WI38 (cell line): ENCODE measurements at regions not wholly inside any gene's neighbourhood (a gene's known extent, or its start where the extent isn't known, plus 50 kb on each side); places are given as distances from the start of the nearest gene placed in this dataset.
"Not testable (repeated sequence)": the region's sequence is repeated elsewhere in the genome, so short reads cannot be mapped to it uniquely, and the experiment has no call there.

Source experiments
- H3K4me3 ChIP-seq: 2 replicates; pipeline ENCODE4 v1.5.1; 2011; ENCODE audit warnings: low read depth, mild to moderate bottlenecking, control low read depth, low read length
- TF ChIP-seq, protein P1 (sequence below): IDR thresholded peaks from 2 replicates; pipeline ENCODE4 v1.5.1; 2012; ENCODE audit warnings: low read depth, mild to moderate bottlenecking, control low read depth, low read length

DNA sequence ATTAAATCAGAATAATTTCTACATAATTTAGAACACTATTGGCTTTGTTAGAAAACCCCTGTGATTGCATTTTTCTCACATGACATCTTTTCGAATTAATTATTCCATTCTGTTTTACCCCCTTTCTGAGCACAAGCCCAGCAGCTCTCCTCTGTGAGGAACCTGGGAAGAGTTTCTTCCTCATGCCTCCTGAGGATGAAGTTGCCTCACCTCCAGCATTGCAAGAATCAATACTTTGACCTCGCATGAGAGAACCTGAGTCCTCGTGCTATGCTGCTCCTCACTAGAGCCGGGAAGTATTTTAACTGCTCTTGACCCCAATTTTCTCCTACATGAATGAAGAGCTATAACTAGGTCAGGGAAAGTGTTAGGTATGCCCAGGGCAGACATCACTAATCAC lies 77.1 kb upstream of the RAPH1 start:
- no peak overlapping the region for H3K4me3 ChIP-seq
- TF ChIP-seq, protein P1, sequence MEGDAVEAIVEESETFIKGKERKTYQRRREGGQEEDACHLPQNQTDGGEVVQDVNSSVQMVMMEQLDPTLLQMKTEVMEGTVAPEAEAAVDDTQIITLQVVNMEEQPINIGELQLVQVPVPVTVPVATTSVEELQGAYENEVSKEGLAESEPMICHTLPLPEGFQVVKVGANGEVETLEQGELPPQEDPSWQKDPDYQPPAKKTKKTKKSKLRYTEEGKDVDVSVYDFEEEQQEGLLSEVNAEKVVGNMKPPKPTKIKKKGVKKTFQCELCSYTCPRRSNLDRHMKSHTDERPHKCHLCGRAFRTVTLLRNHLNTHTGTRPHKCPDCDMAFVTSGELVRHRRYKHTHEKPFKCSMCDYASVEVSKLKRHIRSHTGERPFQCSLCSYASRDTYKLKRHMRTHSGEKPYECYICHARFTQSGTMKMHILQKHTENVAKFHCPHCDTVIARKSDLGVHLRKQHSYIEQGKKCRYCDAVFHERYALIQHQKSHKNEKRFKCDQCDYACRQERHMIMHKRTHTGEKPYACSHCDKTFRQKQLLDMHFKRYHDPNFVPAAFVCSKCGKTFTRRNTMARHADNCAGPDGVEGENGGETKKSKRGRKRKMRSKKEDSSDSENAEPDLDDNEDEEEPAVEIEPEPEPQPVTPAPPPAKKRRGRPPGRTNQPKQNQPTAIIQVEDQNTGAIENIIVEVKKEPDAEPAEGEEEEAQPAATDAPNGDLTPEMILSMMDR, result no peak

DNA sequence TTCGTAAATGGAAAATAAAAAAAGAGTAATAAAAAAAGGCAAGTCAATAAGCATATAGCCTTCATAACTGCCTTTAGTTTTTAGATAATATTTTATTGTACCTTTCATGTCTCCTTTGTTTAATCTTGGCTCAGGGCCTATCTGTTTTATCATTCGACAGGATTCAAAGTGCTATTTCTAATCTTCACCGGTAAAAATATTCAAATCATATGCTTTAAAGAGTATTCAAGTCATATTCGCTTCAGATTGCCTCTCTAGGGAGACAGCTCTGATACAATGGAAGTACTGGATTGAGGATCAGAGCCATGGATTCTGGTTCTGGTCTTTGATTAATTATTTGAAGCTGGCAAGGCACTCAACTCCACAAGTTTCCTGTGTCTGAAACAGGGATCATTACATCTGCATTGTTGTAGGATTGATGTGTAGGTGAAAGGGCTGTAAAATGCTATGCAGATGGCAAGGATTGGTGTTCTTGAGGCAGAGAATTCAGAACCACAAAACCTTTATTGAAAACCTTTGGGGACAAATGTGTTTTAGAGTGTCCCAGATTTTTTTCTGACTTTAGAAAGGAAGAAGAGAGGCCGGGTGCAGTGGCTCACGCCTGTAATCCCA lies 84.3 kb upstream of the RAPH1 start:
- TF ChIP-seq, protein P1, result no peak
- no peak overlapping the region for H3K4me3 ChIP-seq

DNA sequence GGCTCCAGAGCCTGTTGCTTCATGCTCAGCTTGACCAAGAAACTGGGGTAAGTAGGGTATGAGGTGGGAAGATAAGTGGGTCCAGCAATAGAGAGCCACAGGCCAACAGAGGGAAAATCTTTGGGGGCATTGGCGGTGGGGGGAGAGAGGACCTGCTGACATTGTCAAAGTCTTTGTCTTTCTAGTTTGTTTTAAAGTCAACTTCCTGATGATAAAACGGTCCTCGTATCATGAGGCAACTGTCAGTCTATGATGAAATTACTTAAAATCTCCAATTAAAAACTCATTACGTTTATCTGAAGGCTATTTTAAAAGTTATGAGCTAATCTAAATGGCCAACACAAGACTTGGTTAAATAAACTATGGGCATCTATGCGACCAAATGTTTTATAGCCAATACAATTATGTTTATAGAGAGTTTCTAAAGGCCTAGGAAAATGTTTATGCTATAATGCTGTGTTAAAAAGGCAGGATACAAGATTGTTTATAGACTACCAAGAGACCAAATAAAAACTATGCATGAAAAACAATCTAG lies 84.4 kb upstream of the CD28 start:
- H3K4me3 ChIP-seq, result no peak overlapping the region
- TF ChIP-seq, protein P1, result no peak

DNA sequence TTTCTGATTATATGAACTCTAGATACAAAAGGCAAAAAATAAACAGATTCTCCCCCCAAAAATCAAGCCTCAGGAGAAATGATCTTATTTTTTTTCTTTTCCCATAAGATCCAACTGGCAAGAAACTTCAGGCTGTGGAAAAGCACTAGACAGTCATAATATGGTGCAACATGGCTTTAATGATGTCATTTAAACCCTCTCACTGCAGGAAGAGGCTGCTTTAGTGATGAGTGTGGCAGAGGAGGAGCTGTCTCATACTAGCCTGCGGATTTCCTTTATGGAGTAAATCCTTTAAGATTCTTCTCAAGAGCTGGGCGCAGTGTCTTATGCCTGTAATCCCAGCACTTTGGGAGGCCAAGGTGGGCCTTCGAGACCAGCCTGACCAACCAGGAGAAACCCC lies 83.3 kb upstream of the CD28 start:
- no peak overlapping the region for H3K4me3 ChIP-seq

DNA sequence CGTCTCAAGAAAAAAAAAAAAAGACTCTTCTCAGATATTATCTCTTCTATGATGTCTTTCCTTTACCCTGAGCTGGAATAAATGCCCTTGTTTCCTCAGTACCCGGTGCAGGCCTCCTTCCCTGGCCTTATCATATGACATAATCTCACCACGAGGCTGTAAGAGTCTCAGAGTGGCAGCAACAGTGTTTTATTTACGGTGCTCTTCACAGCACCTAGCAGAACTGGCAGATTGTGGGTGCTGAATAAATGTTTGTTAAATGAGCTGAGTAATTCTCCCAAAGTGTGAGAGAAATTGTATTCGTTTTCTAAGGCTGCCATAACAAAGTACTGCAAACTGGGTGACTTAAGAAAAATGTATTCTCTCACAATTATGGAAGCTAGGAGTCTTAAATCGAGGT lies 82.8 kb upstream of the CD28 start:
- no peak overlapping the region for H3K4me3 ChIP-seq
- TF ChIP-seq, protein P1, result no peak

More for the DNA sequence above, 83.3 kb upstream of the CD28 start:
- TF ChIP-seq, protein P1, result no peak

DNA sequence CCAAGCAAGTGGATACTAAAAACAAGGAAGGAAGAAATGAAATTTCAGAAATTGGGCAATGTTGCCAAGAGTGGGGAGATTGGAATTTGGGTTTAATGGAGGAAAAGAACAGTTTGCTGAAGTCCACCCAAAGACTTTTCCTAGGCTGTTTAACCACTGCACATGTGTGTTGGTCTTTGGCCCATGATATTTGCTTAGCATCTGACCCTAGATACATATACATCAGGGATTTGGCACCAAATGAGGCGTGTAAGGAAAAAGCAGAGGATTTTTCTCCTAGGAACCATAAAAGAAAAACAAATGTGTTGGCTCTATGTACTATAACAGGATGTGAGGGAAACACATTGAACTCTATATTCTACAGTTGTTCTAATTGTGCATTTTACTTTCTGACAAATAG lies 80.7 kb upstream of the CD28 start:
- TF ChIP-seq, protein P1, result no peak
- H3K4me3 ChIP-seq, result no peak overlapping the region

DNA sequence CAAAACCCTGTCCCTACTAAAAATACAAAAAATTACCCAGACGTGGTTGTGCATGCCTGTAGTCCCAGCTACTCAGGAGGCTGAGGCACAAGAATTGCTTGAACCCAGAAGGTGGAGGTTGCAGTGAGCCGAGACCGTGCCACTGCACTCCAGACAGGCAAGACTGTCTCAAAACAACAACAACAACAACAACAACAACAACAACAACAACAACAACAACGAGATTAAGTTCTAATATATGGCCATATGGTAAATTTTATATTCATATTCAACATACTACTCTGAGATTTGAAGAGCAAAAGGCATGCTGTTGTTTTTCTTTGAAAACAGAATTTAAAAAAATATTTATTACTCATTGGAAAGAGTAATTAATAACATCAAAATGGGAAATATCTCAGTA lies 80.2 kb upstream of the CD28 start:
- not testable (repeated sequence) for H3K4me3 ChIP-seq
